ENCODE measurements at regions not wholly inside any gene's neighbourhood (a gene's known extent, or its start where the extent isn't known, plus 50 kb on each side); places are given as distances from the start of the nearest gene placed in this dataset.

GRCh38 chr22:48658871-48659270, 1168.8 kb downstream of the BRD1 start:
- H3K27ac ChIP-seq, result no peak overlapping the region
- no peak overlapping the region for H3K4me3 ChIP-seq
- no peaks in the 10 kb centered on the region for H3K36me3 ChIP-seq
- intact Hi-C loops (cut with DNase I), result no loop called here
- no peak for DNase-seq
- TF ChIP-seq POLR2A (IDR thresholded peaks at IDR 0.05), result no peak
- TF ChIP-seq, protein P1, sequence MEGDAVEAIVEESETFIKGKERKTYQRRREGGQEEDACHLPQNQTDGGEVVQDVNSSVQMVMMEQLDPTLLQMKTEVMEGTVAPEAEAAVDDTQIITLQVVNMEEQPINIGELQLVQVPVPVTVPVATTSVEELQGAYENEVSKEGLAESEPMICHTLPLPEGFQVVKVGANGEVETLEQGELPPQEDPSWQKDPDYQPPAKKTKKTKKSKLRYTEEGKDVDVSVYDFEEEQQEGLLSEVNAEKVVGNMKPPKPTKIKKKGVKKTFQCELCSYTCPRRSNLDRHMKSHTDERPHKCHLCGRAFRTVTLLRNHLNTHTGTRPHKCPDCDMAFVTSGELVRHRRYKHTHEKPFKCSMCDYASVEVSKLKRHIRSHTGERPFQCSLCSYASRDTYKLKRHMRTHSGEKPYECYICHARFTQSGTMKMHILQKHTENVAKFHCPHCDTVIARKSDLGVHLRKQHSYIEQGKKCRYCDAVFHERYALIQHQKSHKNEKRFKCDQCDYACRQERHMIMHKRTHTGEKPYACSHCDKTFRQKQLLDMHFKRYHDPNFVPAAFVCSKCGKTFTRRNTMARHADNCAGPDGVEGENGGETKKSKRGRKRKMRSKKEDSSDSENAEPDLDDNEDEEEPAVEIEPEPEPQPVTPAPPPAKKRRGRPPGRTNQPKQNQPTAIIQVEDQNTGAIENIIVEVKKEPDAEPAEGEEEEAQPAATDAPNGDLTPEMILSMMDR (IDR thresholded peaks at IDR 0.05), result no peak
- WGBS, 2 donors, result 79 to 91% methylated on average over 7 to 13 of the region's 18 CpGs
- H3K9me3 ChIP-seq, result peaks cover 0 to 13% (median 0%) of the 10 kb centered on the region in 3 donors
- H3K4me1 ChIP-seq, result peaks cover 0 to 7% (median 0%) of the 10 kb centered on the region in 3 donors
- H3K27me3 ChIP-seq, result peaks cover 0 to 4% (median 0%) of the 10 kb centered on the region in 4 donors

DNA sequence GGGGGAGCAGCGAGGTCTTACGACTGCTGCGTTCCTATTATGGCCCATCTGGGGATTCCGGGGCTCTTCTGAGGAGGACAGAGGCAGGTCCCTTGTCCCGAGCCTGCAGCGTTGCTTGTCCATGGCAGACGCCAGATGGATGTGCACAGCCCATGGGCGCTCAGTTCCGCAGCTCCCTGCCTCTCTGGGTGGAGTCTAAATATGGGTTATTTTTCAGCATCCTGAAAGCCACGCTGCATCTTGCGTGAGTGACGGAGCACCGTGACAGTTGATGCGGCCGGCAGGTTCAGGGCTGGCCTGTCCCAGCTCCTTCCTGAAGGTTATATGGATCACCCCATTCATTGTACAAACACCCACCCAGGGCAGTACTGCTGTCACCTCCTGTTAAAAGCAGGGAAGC, 1169.4 kb downstream of the BRD1 start:
- Histone ChIP-seq H3K27me3 (peaks cover 0 to 4% (median 0%) of the 10 kb centered on the region in 4 donors), H3K36me3 (no peaks in the 10 kb centered on the region), H3K4me3 (no peak overlapping the region), H3K27ac (no peak overlapping the region), H3K4me1 (peaks cover 0 to 7% (median 0%) of the 10 kb centered on the region in 3 donors), H3K9me3 (peaks cover 0 to 7% (median 0%) of the 10 kb centered on the region in 3 donors)
- 86 to 93% methylated on average over 15 of the region's 15 CpGs for WGBS, 2 donors
- DNase-seq, result no peak
- intact Hi-C loops (cut with DNase I), result no loop called here
- TF ChIP-seq POLR2A (IDR thresholded peaks at IDR 0.05), result no peak
- TF ChIP-seq, protein P1 (IDR thresholded peaks at IDR 0.05), result no peak

- Histone ChIP-seq H3K9me3 (no peaks in the 10 kb centered on the region), H3K27me3 (peaks cover 0 to 4% (median 0%) of the 10 kb centered on the region in 4 donors), H3K36me3 (no peaks in the 10 kb centered on the region), H3K27ac (no peak overlapping the region), H3K4me3 (no peak overlapping the region), H3K4me1 (peaks cover 0 to 7% (median 0%) of the 10 kb centered on the region in 3 donors)
- intact Hi-C loops (cut with DNase I), result no loop called here
- TF ChIP-seq, protein P1 (IDR thresholded peaks at IDR 0.05), result no peak
- TF ChIP-seq POLR2A (IDR thresholded peaks at IDR 0.05), result no peak
- whole genome bisulfite sequencing, 2 donors, result 35% methylated on average over 6 to 7 of the region's 9 CpGs
- no peak for DNase-seq
Observed at GRCh38 chr22:48654492-48654891, 1173.2 kb downstream of the BRD1 start.

- peaks cover 0 to 7% (median 0%) of the 10 kb centered on the region in 3 donors for H3K4me1 ChIP-seq
- peaks cover 0 to 4% (median 0%) of the 10 kb centered on the region in 4 donors for H3K27me3 ChIP-seq
- H3K4me3 ChIP-seq, result no peak overlapping the region
- H3K36me3 ChIP-seq, result no peaks in the 10 kb centered on the region
- WGBS, 2 donors, result 81% methylated on average over 9 of the region's 18 CpGs; no CpG with 5 or more reads in 1 of the 2 donors
- H3K27ac ChIP-seq, result no peak overlapping the region
- H3K9me3 ChIP-seq, result no peaks in the 10 kb centered on the region
- intact Hi-C loops (cut with DNase I), result no loop called here
- TF ChIP-seq, protein P1 (IDR thresholded peaks at IDR 0.05), result no peak
- TF ChIP-seq POLR2A (IDR thresholded peaks at IDR 0.05), result no peak
- DNase-seq, result no peak
Observed at GRCh38 chr22:48653929-48654328, 1173.7 kb downstream of the BRD1 start.

DNA sequence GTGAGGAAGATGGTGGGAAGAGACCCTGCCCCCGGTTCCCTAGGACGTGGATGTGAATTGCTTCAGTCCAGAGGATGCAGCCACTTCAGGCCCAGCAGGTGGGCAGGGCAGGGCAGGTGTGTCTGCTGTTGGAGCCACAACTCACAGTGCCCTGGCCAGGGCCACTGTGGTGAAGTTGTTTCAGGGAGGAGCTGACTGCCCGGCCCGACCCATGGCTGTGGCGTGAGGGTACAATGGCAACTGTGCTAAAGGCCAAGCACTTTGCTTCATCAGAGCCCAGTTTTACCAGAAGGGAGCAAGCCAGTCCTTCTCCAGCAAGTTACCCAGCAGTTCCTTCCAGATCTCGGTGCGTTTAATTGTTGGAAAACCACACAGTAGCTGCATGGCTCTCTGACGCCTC, 1174.4 kb downstream of the BRD1 start:
- DNase-seq, result no peak
- H3K27ac ChIP-seq, result no peak overlapping the region
- WGBS, 2 donors, result 25 to 40% methylated on average over 1 to 2 of the region's 8 CpGs
- TF ChIP-seq, protein P1 (IDR thresholded peaks at IDR 0.05), result no peak
- TF ChIP-seq POLR2A (IDR thresholded peaks at IDR 0.05), result no peak
- H3K27me3 ChIP-seq, result peaks cover 0 to 4% (median 0%) of the 10 kb centered on the region in 4 donors
- H3K4me3 ChIP-seq, result no peak overlapping the region
- intact Hi-C loops (cut with DNase I), result no loop called here
- H3K4me1 ChIP-seq, result peaks cover 0 to 7% (median 0%) of the 10 kb centered on the region in 3 donors
- no peaks in the 10 kb centered on the region for H3K9me3 ChIP-seq
- H3K36me3 ChIP-seq, result no peaks in the 10 kb centered on the region

Measured in esophagus squamous epithelium (tissue), 5 donors.